Type B pancreatic cell (in vitro differentiated cells): ENCODE measurements at regions not wholly inside any gene's neighbourhood (a gene's known extent, or its start where the extent isn't known, plus 50 kb on each side); places are given as distances from the start of the nearest gene placed in this dataset.

ENCODE experiments used
- DNase-seq: peaks from one replicate; pipeline ENCODE4 v3.0.0; 2021; ENCODE audit warnings: mixed read lengths; ENCODE audit not compliant: unreplicated experiment; ENCODE audit errors: extremely low spot score
- H3K27ac Mint-ChIP-seq: 2 replicates; pipeline ENCODE4 v1.8.0; 2021; ENCODE audit warnings: mild to moderate bottlenecking, mixed read lengths
- H3K27me3 Mint-ChIP-seq: 2 replicates; pipeline ENCODE4 v1.8.0; 2021; ENCODE audit warnings: mixed read lengths
- H3K36me3 Mint-ChIP-seq: 2 replicates; pipeline ENCODE4 v1.8.0; 2021; ENCODE audit warnings: mixed read lengths
- H3K4me1 Mint-ChIP-seq: one replicate; pipeline ENCODE4 v1.8.0; 2021; ENCODE audit warnings: mixed read lengths; ENCODE audit not compliant: unreplicated experiment
- H3K4me3 Mint-ChIP-seq: 2 replicates; pipeline ENCODE4 v1.8.0; 2021; ENCODE audit warnings: mild to moderate bottlenecking, mixed read lengths
- H3K9me3 Mint-ChIP-seq: 2 replicates; pipeline ENCODE4 v1.8.0; 2021; ENCODE audit warnings: mixed read lengths
- CTCF ChIP-seq: fragments of 200-600 bp; sonication (generic); conservative IDR thresholded peaks from 2 replicates; pipeline ENCODE4 v1.5.0; 2021; ENCODE audit warnings: antibody characterized with exemption, mild to moderate bottlenecking

GRCh38 chr1:4048076-4048475, 148.0 kb upstream of the C1orf174 start:
- Mint-ChIP-seq H3K4me3 (no peak overlapping the region), H3K27ac (no peak overlapping the region), H3K36me3 (no peaks in the 10 kb centered on the region), H3K4me1 (no peaks in the 10 kb centered on the region), H3K27me3 (peaks cover 28% of the 10 kb centered on the region), H3K9me3 (no peaks in the 10 kb centered on the region)
- no peak for TF ChIP-seq CTCF
- DNase-seq: no peak

GRCh38 chr1:4048921-4049320, 148.8 kb upstream of the C1orf174 start:
- Mint-ChIP-seq H3K36me3 (no peaks in the 10 kb centered on the region), H3K27me3 (peaks cover 22% of the 10 kb centered on the region), H3K4me1 (no peaks in the 10 kb centered on the region)

DNA sequence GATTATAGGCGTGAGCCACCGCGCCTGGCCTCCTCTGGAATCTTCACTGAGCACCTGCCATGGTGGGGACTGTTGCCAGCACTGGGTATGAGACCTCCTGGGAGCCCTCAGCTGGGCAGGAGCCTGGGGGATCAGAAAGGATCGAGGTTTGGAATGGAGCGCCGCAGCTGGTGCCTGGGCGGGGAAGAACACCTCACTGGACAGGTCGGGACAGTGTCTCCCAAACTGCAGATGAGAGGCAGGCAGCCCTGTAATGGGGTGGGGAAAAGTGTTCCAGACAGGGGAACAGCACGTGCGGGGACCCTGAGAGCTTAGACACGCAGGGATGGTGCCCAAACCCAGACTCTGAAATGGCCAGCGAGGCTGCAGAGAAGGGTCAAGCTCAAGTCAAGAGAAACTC, 150.9 kb upstream of the C1orf174 start:
- peak; percentile 44 for DNase-seq
- Mint-ChIP-seq H3K27ac (no peak overlapping the region), H3K27me3 (peaks cover 19% of the 10 kb centered on the region), H3K9me3 (no peaks in the 10 kb centered on the region), H3K4me1 (no peaks in the 10 kb centered on the region), H3K4me3 (no peak overlapping the region), H3K36me3 (no peaks in the 10 kb centered on the region)
- TF ChIP-seq CTCF: no peak

More at GRCh38 chr1:4048921-4049320, 148.8 kb upstream of the C1orf174 start:
- Mint-ChIP-seq H3K4me3 (no peak overlapping the region), H3K9me3 (no peaks in the 10 kb centered on the region), H3K27ac (no peak overlapping the region)
- DNase-seq: no peak
- no peak for TF ChIP-seq CTCF

DNA sequence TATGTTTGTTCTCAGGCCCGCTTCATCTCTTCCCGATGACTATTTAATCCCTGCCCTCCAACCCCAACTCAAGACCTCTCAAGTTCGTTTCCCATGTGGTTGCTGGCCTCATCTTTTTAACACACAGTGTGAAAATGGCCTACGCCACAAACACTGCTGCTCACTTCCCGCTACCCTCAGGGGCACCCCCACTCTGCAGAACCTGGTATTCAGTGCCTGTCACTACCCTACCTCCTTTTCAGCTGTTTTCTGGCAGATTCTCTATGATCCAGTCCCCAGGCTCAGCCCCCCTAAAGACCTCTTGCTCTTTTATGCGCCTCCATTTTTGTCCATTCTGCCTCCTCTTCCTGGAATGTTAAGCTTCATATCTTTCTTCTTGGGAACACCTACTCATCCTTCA, 152.6 kb upstream of the C1orf174 start:
- no peaks in the 10 kb centered on the region for H3K36me3 Mint-ChIP-seq
- H3K4me1 Mint-ChIP-seq: no peaks in the 10 kb centered on the region
- H3K4me3 Mint-ChIP-seq: no peak overlapping the region
- DNase-seq: no peak
- no peak for TF ChIP-seq CTCF
- H3K27ac Mint-ChIP-seq: no peak overlapping the region
- peaks cover 13% of the 10 kb centered on the region for H3K27me3 Mint-ChIP-seq
- no peaks in the 10 kb centered on the region for H3K9me3 Mint-ChIP-seq

- Mint-ChIP-seq H3K4me3 (no peak overlapping the region), H3K27me3 (peaks cover 13% of the 10 kb centered on the region), H3K27ac (no peak overlapping the region), H3K36me3 (no peaks in the 10 kb centered on the region), H3K9me3 (no peaks in the 10 kb centered on the region), H3K4me1 (no peaks in the 10 kb centered on the region)
- DNase-seq: peak; percentile 55
- no peak for TF ChIP-seq CTCF
Measured at GRCh38 chr1:4053160-4053748, 153.2 kb upstream of the C1orf174 start.

GRCh38 chr1:4053774-4054173, 153.7 kb upstream of the C1orf174 start:
- H3K27me3 Mint-ChIP-seq: peaks cover 13% of the 10 kb centered on the region

More at GRCh38 chr1:4053774-4054173, 153.7 kb upstream of the C1orf174 start:
- Mint-ChIP-seq H3K4me3 (no peak overlapping the region), H3K9me3 (no peaks in the 10 kb centered on the region), H3K36me3 (no peaks in the 10 kb centered on the region), H3K27ac (no peak overlapping the region), H3K4me1 (no peaks in the 10 kb centered on the region)
- TF ChIP-seq CTCF: no peak
- DNase-seq: peak; percentile 54
